ENCODE measurements at regions not wholly inside any gene's neighbourhood (a gene's known extent, or its start where the extent isn't known, plus 50 kb on each side); places are given as distances from the start of the nearest gene placed in this dataset.

DNA sequence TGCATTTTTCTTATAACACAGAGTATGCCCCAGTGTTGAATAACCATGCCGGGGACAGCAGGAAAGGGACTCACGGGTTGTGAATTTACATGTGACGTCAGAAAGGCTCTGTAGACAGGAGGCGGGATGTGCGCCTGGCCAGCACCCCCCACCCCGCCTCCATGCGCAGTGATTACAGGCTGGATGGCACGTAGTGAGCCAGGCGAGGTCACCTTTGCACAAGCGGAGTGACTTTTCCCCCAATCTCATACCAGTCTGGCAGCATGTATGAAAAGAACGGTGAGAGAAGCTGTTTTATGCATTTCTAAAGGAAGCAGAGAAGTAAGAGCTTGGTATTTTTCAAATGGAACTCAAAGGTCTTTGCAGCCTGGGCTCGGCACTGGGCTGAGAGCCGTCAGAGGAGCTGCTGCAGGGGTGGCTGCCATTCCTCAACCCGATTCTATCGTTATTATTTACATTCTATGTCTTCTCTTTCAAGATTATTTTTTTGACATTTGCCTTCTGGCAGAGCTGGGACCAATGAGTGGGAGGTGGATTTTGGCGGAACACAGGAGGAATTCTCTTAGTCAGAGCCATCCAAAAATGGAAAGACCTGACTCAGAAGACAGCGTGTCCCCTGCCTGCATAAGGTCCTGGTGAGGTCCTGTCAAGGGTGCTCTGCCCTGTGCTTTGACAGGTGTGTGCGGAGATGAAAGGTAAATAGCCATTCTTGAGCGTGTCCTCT, 115.6 kb upstream of the SLC45A1 start:
- no peak for DNase-seq

DNA sequence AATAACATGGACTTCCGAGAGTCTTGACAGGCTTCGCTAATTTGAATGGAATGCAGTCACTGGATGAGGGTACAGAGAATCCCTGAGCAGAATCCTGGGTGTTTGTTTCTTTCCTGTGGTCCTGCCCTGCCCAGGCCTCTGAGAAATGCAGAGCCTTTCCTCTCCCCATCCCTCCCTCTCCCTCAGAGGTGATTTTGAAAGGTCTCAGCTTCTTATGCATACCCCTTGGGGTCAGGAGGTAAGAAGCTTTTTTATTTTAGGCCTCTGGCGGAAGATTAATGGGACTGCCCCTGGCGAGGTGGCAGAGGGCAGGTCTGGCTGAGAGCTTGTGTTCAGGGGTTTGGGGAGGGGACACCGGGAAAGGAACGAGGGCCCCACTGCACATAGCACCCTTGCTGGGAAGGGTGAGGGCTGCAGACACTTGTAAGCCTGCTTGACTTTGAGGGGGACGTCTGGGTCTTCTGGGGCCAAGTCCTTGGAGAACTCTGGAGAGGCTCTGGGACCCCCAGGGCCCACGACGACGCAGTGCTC, 116.5 kb upstream of the SLC45A1 start:
- no peak for DNase-seq

DNA sequence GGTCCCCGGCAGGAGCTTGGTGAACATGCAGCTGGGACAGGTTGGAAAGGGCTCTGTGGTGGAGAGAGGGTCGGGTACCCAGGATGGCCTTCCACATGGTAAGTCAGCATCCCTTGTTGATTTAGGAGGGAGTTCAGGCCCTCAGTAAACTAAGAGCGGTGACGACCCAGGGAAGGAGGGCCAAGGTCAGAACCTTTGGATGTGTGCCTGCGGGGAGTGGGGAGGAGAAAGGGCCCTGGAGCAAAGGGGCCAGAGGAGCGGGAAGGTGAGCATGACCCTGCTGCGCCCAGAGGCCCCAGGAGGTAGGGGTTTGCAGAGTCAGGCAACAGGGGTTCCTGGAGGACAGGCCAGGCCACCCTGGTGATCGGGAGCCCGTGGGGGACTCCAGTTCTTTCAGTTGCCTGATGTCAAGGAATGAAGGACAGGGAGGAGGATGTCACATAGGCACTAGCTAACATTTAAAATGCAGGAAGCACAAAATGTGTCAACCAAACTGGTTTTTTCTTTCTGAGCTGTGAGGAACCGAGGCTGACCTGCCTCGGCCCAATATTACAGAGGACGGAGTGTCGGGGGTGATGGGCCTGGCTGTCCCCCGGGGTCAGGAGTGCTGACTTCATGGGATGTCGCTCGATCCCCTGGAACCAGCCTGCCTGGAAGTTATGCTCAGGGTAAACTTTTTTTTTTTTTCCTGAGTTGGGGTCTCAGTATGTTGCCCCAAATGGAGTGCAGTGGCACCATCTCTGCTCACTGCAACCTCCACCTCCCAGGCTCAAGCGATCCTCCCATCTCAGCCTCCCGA, 117.4 kb upstream of the SLC45A1 start:
- no peak for DNase-seq

- DNase-seq: no peak
Observed at GRCh38 chr1:8198522-8198921, 119.4 kb upstream of the SLC45A1 start.

GRCh38 chr1:8197493-8198282, 120.2 kb upstream of the SLC45A1 start:
- no peak for DNase-seq

DNA sequence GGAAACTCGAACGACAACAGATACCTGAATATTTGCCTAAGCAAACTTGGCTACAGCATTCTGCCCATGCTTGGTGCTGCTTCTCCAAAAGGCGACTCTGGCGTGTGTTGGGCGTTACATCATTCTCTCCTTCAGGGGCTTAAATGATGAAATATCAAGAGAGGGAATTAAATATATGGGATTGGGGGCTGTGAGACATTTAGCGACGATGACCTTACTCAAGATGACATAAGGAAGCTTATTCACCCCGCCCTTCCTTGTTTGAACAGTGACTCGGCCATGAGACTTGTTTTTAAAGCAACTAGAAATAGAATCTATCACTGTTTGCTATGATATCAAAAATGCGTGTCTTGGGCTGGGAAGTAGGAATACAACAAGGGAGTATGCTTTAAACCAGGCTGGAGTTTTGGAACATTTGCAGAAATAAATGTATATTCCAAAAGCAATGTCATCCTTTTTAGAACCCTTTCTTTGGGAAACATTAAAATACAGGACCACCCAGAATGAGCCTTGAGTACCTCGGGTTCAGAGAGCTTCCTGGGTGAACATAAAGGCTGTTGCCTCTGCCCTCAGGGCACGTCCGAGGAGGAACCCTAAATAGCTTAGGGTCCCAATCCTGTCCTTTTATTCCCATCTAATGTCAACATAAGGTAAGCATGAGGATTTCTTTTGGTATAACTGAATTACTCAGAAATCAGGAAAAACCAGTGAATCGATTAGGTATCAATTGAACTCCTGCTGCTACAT, 123.3 kb upstream of the SLC45A1 start:
- no peak for DNase-seq

DNA sequence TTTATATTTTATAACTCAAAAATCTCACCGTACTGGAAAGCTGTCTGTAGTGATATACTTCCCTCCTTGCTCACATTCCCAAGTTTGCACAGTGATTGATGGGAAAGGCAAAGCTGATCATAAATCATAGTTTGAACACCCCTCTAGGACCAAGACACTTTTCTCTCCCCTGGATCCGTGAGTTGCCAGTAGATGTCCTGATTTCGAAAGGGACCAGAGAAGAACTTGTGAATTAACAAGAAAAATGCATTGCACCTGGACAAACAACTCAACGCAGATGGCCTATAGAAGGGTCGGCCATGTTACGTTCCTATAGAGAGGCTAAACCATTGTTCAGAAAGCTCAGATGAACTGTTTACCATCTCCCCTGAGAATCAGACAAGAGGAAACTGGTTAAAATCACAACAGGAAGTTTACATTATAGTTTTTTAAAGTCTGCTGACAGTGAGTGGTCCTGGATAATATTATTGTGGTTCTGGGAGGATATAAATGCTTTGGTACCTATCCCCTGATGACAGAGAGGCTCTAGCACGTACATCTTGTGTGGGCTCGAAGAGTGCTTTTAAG, 124.0 kb upstream of the SLC45A1 start:
- no peak for DNase-seq

GRCh38 chr1:8191474-8191873, 126.4 kb upstream of the SLC45A1 start:
- DNase-seq: no peak

GRCh38 chr1:8189931-8190483, 127.9 kb upstream of the SLC45A1 start:
- no peak for DNase-seq

GRCh38 chr1:8185400-8185799, 132.5 kb upstream of the SLC45A1 start:
- DNase-seq: no peak

DNA sequence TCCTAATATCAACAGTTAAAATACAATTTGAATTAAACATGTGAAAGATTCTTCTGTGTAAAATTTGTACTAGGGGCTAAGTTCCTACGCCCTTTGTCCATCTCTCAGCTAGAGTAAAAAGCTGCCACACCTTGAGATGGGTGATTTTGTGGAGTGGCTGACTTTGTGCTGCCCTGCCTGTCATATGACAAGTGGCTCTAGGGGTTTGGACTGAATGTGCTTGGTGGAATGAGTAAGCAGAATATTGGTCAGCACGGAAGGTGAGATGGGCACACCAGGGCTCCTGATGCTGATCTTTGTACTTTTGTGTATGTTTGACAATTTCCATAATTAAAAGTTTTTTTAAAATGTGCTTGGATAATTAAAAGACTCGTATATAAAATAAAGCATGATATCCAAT, 133.6 kb upstream of the SLC45A1 start:
- no peak for DNase-seq

GRCh38 chr1:8182034-8182761, 135.7 kb upstream of the SLC45A1 start:
- no peak for DNase-seq

DNA sequence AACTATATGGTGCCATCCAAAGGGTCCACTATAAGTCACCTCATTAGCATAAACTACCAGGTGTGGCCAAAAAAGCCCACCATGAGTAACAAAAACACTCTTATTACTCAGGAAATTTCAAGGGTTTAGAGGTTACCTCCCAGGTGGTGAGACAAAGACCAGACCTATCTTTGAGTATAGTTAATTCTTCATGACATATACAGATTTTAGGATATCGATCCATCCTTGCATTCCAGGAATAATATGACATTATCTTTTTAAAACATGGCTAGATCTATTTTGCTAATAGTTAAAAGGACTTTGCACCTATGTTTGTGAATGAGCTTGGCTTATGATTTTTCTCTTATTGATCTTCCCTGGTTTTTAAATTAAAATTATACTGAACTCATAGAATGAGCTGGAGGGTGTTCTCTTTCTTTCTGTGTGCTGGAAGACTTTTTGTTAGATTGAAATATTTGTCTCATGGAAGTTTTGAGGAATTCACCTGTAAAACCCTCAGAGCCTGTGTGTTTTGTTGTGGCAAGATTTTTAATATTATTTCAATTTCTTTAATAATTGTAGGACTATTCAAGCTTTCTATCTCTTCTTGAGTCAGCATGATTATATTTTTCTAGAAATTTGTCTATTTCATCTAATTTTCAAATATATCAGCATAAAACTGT, 138.7 kb upstream of the SLC45A1 start:
- no peak for DNase-seq

GRCh38 chr1:8176279-8176678, 141.6 kb upstream of the SLC45A1 start:
- no peak for DNase-seq

DNA sequence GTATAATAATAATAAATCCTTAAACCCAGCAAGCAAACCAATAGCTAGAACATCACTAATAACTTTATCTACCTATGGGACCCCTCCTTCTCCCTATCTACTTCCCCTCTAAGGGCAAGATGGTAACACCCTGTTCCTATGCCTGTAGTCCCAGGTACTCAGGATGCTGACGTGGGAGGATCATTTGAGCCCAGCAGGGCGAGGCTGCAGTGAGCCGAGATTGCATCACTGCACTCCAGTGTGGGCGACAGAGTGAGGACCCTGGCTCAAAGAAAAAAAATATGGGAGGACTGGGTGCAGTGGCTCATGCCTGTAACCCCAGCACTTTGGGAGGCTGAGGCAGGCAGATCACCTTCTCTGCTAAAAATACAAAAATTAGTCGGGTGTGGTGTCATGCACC, 143.1 kb upstream of the SLC45A1 start:
- DNase-seq: no peak

DNA sequence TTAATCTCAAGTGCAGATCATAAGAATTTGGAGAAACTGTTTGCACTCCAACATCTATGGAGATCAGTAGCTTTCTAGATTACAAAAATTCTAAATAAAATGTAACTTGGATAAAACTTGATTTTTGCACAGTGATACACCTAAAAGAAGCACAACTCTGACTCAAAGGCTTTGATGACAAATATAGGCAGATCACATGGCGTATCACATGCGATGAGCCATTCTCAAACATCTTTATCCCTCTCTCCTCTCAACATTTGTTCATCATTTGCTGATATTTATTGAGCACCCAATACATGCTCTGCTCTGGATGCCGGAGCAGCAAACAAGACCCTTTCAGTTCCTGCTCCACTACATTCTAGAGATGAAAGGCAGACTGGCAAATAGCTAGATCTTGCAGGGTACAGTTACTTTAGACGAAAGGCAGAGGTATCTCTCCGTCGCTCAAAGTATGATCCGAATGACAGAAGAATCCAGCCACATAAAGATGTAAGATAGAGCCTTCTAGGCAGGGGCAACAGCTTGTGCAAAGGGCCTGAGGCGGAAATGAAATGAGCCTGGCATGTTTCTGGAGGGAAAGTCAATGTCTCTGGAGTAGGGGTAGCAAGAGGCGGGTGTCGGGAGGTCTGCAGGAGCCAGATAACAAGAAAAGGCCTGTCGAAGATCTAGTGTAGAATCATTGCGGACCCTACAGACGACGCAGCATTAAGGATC, 145.8 kb upstream of the ERRFI1 start:
- no peak for DNase-seq

DNA sequence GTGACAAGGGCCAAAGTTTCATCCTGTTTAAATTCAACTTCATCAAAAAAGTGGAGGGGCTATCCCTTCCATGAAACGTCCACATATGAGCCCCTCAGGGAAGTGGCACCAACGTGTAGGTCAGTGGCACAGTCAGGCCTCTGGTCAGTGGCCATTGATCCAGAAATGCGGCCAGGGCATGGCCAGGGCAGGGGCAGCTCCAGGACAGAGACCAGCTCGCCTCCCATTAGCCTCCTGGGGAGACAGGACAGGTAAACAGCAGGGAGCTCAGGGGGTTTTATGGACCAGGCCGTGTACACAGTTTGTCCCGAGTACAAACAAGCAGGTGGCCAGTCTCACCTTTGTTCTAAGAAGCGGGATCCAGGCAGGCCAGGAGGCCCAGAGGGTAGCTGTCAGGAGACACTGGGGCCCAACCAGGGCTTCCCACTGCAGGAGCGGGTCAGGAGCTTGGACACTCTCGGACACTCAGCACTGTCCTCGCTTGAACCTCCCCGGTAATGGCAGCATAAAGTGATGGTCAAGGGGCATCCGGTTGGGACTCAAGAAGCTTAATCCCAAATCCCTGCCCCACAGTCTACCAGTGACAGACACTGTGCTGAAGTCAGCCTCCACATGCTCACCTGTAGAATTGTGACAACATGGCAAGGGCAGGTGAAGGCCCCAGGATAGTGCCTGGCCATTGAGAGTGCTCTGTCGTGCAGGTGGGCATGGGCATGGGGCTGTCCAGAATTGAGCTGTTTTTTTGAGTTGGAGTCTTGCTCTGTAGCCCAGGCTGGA, 144.1 kb upstream of the ERRFI1 start:
- no peak for DNase-seq

- DNase-seq: peak; percentile 63
Observed at GRCh38 chr1:8169364-8170058, 143.4 kb upstream of the ERRFI1 start.

DNA sequence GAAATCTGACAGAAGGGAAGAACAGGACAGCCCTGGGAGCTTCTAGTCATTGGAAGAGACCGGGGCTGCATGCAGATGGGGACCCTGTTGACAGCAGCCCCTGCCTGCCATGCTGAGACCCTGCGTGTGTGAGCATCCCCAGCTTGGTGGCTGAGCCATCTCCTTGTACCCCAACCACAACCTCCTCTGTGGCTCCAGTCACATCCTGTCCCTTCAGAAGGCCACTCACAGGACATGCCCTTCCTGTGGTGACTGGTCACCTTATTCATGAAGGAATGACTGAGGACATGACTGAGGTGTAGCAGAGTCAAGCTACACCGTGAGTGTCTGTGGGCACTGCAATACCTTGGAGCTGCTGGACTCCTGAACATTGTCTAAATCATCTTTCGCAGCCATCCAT, 141.8 kb upstream of the ERRFI1 start:
- no peak for DNase-seq
